ENCODE measurements at regions not wholly inside any gene's neighbourhood (a gene's known extent, or its start where the extent isn't known, plus 50 kb on each side); places are given as distances from the start of the nearest gene placed in this dataset.

DNA sequence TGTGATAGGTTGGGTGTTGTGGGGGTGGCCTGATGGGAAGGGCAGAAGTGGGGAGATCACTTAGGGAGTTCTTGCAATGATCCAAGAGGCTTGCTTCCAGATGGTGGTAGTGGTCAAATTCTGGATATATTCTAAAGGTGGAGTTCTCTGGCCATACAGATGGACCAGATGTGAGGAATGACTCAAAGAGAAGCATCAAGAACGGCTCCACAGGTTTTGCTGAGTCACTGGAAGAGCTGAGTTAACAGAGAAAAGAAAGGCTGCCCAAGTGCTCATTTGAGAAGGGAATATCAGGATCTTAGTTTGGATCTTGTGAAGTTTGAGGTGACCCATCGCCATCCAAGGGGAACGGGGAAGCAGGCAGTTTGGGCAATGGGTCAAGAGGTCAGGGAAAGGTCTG, 192.9 kb upstream of the GALNT2 start:
- no peak overlapping the region for H2AFZ ChIP-seq (ENCODE audit: control insufficient read depth, low read length)
- no peak overlapping the region for H3K27ac ChIP-seq (ENCODE audit: control insufficient read depth, insufficient read depth, low read length)
- DNase-seq (ENCODE audit: low read depth, low spot score), result no peak

GRCh38 chr1:229874609-229875008, 192.4 kb upstream of the GALNT2 start:
- no peak overlapping the region for H3K4me3 ChIP-seq (ENCODE audit: control insufficient read depth in 2 of 3, extremely low read depth in 1 of 3, insufficient read depth in 2 of 3, low read depth in 1 of 3, low read length in 3 of 3)
- no peaks in the 10 kb centered on the region for H3K4me1 ChIP-seq (ENCODE audit: control insufficient read depth, extremely low read depth, insufficient read depth, low read length)
- H3K9ac ChIP-seq (ENCODE audit: control insufficient read depth, extremely low read depth, insufficient read depth, low read length), result no peak overlapping the region
- dilution Hi-C loops (cut with MboI; ENCODE audit: extremely low pct_ligation_motif_present, low sequenced_read_pairs), result no loop called here
- H2AFZ ChIP-seq (ENCODE audit: control insufficient read depth, low read length), result no peak overlapping the region
- H3K27ac ChIP-seq (ENCODE audit: control insufficient read depth, insufficient read depth, low read length), result no peak overlapping the region
- no peak for DNase-seq (ENCODE audit: low read depth, low spot score)
- FAIRE-seq, result no peak
- no peaks in the 10 kb centered on the region for H4K20me1 ChIP-seq (ENCODE audit: control insufficient read depth, extremely low read depth, insufficient read depth, low read length)
- no peaks in the 10 kb centered on the region for H3K79me2 ChIP-seq (ENCODE audit: control insufficient read depth, insufficient read depth, low read length)
- peaks cover 32% of the 10 kb centered on the region for H3K27me3 ChIP-seq (ENCODE audit: control insufficient read depth, extremely low read depth, insufficient read depth, low read length)
- TF ChIP-seq, protein P1, sequence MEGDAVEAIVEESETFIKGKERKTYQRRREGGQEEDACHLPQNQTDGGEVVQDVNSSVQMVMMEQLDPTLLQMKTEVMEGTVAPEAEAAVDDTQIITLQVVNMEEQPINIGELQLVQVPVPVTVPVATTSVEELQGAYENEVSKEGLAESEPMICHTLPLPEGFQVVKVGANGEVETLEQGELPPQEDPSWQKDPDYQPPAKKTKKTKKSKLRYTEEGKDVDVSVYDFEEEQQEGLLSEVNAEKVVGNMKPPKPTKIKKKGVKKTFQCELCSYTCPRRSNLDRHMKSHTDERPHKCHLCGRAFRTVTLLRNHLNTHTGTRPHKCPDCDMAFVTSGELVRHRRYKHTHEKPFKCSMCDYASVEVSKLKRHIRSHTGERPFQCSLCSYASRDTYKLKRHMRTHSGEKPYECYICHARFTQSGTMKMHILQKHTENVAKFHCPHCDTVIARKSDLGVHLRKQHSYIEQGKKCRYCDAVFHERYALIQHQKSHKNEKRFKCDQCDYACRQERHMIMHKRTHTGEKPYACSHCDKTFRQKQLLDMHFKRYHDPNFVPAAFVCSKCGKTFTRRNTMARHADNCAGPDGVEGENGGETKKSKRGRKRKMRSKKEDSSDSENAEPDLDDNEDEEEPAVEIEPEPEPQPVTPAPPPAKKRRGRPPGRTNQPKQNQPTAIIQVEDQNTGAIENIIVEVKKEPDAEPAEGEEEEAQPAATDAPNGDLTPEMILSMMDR (optimal IDR thresholded peaks at IDR 0.05 in 1 of 3, IDR thresholded peaks at IDR 0.05 in 1 of 3, conservative IDR thresholded peaks at IDR 0.05 in 1 of 3; ENCODE audit: extremely low read depth in 1 of 3, insufficient read depth in 2 of 3, low read length in 3 of 3), result no peak
- no peak for TF ChIP-seq EZH2 (IDR thresholded peaks at IDR 0.05; ENCODE audit: low read length)
- no peaks in the 10 kb centered on the region for H3K9me1 ChIP-seq (ENCODE audit: control insufficient read depth, extremely low read depth, insufficient read depth, low read length)
- H3K9me3 ChIP-seq (ENCODE audit: control insufficient read depth, low read depth, low read length), result no peaks in the 10 kb centered on the region
- no peak overlapping the region for H3K4me2 ChIP-seq (ENCODE audit: control insufficient read depth, extremely low read depth, insufficient read depth, low read depth, low read length)
- no peaks in the 10 kb centered on the region for H3K36me3 ChIP-seq (ENCODE audit: control insufficient read depth in 2 of 2, extremely low read depth in 1 of 2, insufficient read depth in 2 of 2, low read length in 2 of 2)

More for the DNA sequence above, 192.9 kb upstream of the GALNT2 start:
- Histone ChIP-seq H3K9me1 (ENCODE audit: control insufficient read depth, extremely low read depth, insufficient read depth, low read length) (no peaks in the 10 kb centered on the region), H3K4me2 (ENCODE audit: control insufficient read depth, extremely low read depth, insufficient read depth, low read depth, low read length) (no peak overlapping the region), H3K4me1 (ENCODE audit: control insufficient read depth, extremely low read depth, insufficient read depth, low read length) (no peaks in the 10 kb centered on the region), H3K79me2 (ENCODE audit: control insufficient read depth, insufficient read depth, low read length) (no peaks in the 10 kb centered on the region), H3K27me3 (ENCODE audit: control insufficient read depth, extremely low read depth, insufficient read depth, low read length) (peaks cover 28% of the 10 kb centered on the region), H3K36me3 (ENCODE audit: control insufficient read depth in 2 of 2, extremely low read depth in 1 of 2, insufficient read depth in 2 of 2, low read length in 2 of 2) (no peaks in the 10 kb centered on the region), H3K9ac (ENCODE audit: control insufficient read depth, extremely low read depth, insufficient read depth, low read length) (no peak overlapping the region), H3K4me3 (ENCODE audit: control insufficient read depth in 2 of 3, extremely low read depth in 1 of 3, insufficient read depth in 2 of 3, low read depth in 1 of 3, low read length in 3 of 3) (no peak overlapping the region), H3K9me3 (ENCODE audit: control insufficient read depth, low read depth, low read length) (no peaks in the 10 kb centered on the region), H4K20me1 (ENCODE audit: control insufficient read depth, extremely low read depth, insufficient read depth, low read length) (no peaks in the 10 kb centered on the region)
- dilution Hi-C loops (cut with MboI; ENCODE audit: extremely low pct_ligation_motif_present, low sequenced_read_pairs), result no loop called here
- no peak for TF ChIP-seq EZH2 (IDR thresholded peaks at IDR 0.05; ENCODE audit: low read length)
- TF ChIP-seq, protein P1 (optimal IDR thresholded peaks at IDR 0.05 in 1 of 3, IDR thresholded peaks at IDR 0.05 in 1 of 3, conservative IDR thresholded peaks at IDR 0.05 in 1 of 3; ENCODE audit: extremely low read depth in 1 of 3, insufficient read depth in 2 of 3, low read length in 3 of 3), result no peak
- no peak for FAIRE-seq

All from keratinocyte (primary cell).